Stimulated activated CD4-positive, alpha-beta T cell treated with anti-CD3 and anti-CD28 coated beads, Interleukin-15, amount 100 ng/mL, for 1 hour (primary cell): ENCODE measurements at regions not wholly inside any gene's neighbourhood (a gene's known extent, or its start where the extent isn't known, plus 50 kb on each side); places are given as distances from the start of the nearest gene placed in this dataset.
"Not testable (repeated sequence)": the region's sequence is repeated elsewhere in the genome, so short reads cannot be mapped to it uniquely, and the experiment has no call there.

ENCODE experiments used
- DNase-seq, 2 donors: peaks; one replicate each; pipeline ENCODE4 v3.0.0-alpha.2; 2020; ENCODE audit warnings: low read depth in 1 of 2, low spot score in 1 of 2

DNA sequence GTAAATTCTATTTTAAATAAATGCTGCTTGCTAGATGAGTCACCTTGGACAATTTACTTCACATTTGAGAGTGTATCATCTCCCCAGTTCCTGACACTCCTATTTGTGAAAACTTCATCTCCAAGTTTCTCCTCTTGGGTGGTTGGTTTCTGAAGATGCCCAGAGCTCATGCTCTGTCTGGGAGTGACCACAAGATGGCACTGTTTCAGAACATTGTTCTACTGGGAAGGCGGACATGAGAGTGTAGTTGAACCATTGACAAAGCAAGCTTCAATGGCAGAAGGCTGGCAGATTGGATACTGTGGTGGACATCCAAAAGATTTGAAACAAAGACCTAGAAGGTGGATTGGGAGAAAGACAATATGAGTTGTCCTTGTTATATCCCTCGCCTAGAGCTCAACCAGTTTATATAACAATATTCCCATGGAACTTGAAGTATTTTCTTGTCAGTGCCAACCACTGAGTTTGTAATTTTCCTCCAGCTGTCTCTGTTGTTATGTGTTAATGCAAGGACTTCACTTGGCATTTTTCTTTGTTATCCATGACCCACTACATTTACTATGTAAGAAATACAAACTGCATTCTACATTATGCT, 234.3 kb upstream of the ANKH start:
- DNase-seq: no peak

DNA sequence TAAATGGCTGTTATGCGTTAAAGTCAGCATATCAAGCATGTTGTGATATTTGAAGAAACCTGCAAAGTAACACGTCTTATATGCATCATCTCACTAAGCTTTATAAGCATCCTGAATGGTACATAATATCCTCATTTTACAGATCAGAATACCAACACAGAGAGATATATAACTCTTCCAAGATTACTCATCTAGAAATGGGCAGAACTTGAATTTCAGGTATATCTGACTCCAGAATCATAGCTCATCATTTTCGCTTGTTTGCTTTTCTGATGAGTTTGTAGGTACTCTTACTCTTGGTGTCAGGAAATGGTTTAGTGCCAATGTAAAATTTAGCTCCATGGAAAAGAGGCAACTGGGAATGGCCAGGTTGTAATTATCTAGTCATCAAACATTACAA, 232.3 kb upstream of the ANKH start:
- DNase-seq: no peak

DNA sequence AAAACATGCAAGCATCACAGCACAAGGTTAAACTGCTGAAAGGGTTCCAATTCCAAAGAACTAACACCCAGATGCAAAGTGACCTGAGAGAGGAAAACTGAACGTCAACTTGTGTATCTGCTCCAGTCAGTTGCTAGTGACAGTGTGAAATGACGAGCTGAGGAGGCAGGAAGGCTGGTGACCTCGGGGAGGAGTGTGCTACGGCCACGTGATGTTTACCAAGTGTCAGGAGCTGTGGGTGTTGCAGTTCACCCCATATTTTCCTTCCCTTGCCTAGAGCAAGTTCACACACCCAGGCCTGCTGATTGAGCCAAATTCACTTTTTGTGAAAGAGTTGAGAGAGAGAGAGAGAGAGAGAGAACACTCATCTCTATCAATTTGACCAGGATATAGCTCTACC, 231.6 kb upstream of the ANKH start:
- no peak for DNase-seq

DNA sequence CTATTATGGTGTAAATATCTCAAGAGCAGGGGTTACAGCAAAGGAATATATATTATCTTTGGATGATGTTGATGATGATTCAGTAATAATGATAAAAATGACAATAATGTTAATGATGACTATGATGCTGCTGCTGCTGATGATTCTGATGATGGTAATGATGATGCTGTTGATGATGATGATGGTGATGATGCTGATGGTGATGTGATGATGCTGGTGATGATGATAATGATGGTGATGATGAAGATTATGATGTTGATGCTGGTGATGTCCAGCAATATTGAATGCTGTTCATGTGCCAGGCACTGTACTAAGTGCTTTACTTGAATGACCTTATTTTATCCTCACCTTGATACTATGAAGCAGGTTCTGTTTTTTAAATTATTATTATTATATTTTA, 226.0 kb upstream of the ANKH start:
- DNase-seq: no peak

DNA sequence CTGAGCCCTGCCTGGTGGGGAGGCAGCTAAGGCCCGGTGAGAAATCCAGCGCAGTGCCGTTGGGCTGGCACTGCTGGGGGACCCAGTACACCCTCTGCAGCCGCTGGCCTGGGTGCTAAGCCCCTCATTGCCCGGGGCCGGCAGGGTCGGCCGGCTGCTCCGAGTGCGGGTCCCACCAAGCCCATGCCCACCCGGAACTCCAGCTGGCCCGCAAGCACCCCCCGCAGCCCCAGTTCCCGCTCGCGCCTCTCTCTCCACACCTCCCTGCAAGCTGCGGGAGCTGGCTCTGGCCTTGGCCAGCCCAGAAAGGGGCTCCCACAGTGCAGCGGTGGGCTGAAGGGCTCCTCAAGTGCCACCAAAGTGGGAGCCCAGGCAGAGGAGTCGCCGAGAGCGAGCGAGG, 225.1 kb upstream of the ANKH start:
- DNase-seq: not testable (repeated sequence)

DNA sequence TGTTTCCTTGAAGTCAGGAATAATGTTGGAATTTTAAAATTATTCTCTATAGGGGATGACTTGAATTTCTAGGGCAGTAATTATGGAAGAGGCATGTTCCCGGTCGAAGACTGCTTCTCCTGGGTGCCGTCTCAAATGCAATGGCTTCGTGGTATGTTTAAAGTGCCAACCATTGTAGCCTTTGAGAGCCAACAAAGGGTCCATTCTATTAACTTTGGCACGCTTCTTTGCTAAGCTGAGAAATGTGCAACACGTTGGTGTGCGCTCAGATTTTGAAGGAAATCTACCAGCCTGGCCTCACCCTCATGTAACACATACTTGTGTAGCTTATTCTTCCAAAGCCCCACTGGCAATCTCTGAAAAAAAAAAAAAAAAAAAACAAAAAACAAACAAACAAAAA, 221.2 kb upstream of the ANKH start:
- no peak for DNase-seq

DNA sequence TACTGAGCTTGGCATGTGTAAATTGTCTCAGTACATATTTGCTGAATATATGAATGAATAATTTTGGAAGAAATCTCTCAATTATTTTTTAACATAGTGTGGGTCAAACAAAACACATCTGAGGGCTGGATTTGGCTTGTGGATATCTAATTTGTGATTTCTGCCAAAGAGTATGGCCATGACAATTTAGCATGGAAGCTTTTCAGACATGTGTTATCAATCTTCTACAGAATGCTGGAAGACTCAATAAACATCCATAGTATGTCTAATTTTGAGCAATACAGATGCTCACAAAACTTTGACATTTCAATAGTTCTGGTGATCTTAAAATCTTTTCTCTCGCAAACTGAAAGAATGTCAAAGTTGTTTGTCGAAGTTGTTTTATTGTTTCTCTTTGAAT, 214.1 kb upstream of the ANKH start:
- DNase-seq: no peak

DNA sequence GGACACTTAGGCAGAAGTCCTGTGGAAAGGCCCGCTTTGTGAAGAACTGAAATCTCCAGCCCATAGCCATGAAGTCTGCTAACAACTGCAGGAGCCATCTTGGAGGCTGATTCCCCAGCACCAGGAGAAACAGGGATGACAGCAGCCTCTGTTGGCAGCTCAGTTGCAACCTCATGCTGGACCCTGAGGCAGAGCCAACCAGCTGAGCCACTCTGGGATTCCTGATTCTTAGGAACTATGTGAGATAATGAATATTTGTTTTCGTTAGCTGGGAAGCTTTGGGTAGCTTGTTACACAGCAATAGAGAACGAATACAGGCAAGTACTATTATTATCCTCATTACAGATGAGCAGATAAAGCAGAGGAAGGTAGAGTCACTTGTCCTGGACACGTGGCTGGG, 210.5 kb upstream of the ANKH start:
- DNase-seq: no peak

DNA sequence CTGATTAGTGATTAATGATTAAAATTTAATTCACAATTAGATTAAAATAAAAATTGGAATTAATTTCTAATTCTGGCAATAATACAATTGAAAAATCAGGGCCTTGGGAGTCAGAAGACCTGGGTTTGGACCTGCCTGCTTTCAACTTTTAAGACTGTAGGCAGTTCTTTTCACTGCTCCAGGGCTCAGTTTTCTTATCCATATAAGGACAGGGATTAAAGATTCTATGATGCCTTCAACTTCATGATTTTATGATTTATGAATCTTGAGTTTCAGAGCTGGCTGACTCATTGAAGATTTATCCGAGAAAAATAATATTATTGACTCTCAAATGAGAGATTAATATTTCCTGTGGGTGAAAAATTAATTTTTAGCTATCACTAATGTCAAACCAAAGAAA, 208.6 kb upstream of the ANKH start:
- DNase-seq: no peak

DNA sequence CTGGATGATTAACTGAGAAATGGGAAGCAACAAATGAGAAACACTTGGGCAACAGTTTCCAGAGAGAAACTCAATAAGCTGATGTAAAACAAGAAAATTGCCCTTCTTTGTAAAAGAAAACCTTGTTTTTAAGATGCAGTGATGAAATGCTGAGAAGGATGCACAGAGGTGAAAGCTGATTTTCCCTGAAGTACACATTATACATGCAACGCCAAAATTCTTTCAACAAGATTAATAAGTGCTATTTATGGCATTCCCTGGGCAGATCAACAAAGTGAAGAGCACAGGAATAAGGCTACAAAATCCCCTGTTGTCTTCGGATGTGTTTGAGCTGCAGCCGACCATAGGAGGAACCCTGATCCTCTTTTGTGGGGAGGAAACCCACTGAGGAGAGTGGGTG, 208.0 kb upstream of the ANKH start:
- DNase-seq: no peak

DNA sequence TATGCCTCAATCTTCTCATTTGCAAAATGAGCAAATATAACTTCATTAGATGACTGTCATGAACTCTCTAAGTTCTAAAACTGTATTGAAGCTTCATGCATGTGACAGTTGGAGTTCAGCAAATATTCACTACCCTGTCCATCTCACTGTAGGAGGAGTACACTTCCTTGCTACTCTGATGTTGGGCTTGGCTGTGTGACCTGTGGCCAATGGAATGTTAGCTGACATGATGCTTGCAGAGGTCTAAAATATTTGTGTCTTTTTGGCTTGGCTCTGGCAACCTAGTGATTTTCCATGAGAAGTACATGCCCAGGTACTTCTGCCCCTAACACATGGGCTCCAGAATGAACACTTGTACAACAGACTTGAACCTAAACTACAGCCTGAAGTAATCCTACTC, 203.1 kb upstream of the ANKH start:
- no peak for DNase-seq

DNA sequence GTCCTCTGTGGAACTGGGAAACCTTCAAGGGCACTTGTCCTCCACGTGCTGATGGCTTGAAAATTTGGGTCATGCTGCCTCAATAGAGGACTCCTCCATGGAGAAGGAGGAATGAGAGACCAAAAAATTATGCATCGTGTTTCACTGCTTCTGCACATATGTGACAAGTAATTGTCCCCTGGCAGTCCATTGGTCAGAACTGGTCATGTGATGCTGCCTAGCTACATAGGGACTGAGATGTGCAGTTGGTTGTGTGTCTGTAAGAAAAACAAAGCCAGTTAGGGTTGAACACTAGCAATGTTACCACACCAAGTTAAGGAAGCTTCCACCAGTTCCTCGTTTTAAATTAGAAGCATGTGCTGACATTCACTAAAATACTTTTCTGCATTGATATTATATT, 201.9 kb upstream of the ANKH start:
- no peak for DNase-seq

DNA sequence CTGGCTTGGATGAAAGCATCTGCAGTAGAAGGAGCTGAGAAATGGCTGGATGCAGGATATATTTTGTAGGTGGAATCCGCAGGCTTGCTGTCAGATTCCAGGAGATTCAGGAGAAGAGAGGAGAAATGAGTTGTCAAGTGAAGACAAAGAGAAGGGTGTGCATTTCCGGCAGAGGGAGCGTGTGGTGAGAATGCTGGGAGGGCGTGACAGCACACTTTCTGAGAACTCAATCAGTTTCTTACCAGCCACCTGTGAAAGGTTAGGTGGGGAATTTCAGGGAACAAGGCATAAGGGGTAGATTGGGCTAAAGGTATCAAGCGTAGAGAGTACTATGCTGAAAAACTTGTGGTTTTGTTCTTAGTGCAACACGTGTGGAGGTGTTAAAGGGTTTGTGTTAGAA, 199.3 kb upstream of the ANKH start:
- DNase-seq: no peak

DNA sequence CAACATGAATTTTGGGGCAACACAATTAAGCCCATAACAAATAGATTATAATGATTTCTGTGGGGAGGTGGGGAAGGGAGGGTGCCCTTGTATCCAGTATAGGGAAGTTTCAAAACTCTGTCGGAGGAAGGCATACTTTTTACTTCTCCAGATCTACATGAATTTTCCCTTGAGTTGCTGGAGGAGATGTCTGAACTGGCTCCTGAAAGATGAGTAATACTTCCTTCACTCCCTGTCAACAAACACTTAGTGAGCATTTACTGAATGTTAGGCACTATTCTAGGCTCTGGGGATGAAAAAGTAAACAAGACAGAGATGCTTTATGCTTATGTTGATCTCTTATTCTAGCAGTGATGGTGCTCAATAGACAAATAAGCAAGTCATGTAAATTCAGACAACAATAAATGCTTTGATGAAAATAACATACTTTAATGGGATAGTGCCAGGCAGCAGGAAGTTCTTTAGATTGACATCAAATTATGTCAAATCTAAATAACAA, 197.9 kb upstream of the ANKH start:
- DNase-seq: no peak

DNA sequence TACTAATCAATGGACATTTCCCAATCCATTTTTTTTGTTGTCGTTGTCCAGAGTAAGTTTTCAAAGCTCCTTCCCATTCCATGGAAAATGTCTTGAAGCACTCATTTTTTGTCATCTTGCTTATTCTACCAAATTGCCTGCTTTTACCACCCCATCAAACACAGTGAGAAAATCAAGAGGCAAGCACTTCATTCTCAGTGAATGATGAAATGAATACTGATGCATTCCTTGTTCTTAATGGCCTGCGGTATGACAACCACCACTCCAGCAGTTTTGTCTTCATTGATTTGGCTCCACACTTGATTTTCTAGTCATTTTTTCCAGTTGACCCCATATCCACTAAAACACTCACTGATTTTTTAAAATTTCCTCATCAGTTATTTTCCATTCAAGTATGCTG, 193.5 kb upstream of the ANKH start:
- no peak for DNase-seq

DNA sequence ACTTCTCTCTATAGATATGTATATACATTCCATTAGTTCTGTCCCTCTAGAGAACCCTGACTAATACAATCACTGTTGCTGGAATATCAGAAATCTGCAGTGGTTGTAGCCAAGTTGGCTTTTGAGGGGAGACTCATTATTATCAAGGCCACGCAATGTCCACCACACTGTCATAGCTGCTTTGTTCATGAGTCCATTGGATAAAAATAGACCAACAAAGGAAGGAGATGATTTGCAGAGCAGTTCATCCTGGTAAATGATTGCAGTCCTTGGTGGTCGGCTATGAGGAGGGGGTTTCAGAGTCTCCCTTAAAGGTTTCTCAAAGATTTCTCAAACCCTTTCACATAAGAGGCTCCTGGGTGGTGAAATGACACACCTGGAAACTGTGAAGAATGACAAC, 192.8 kb upstream of the ANKH start:
- DNase-seq: no peak

DNA sequence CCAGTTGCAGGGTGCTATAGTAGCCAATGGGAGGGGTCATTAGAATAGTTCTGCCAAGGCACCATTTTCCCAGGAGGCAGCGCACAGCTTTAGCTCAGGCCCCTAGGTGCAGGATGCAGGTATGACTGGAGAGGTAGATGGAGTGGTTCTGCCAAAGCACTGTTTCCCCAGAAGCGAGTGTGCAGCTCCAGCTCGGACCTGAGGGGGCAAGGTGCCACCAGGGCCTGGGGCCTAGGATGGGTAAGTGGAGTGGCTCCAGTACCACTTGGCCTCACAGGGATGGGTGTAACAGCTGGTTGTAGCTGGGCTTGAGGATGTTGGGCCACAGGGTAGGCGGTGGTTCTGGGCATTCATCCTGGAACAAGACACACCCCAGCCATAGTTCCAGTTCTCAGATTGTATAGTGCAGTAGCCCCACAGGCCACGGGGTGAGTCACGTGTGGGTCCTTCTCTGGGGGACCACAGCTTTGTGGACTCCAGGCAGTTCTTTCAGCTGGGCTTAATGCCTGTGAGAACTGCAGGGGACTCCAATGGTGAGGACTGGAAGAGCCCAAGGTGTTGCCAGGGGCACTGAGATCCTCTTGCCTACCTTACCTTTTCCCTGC, 185.5 kb upstream of the ANKH start:
- DNase-seq: no peak

DNA sequence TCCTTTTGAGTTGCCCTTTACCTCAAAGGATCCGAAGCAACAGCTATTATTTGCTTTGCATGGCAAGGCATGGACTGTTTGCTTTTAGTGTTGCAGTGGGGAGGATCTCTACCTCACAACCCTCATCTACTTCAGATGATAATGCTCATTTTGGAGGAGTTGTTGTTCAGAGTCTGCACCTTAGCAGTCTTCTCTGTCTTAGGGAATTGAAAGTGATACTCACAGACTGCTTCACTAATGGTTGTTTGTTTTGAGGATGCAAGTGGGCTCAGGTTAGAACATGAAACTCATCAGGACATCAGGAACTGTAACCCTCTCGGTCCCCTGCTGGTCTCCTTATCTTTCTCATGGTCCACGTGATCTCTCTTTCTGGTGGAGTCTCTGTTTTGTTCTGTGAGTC, 172.9 kb upstream of the ANKH start:
- DNase-seq: no peak

DNA sequence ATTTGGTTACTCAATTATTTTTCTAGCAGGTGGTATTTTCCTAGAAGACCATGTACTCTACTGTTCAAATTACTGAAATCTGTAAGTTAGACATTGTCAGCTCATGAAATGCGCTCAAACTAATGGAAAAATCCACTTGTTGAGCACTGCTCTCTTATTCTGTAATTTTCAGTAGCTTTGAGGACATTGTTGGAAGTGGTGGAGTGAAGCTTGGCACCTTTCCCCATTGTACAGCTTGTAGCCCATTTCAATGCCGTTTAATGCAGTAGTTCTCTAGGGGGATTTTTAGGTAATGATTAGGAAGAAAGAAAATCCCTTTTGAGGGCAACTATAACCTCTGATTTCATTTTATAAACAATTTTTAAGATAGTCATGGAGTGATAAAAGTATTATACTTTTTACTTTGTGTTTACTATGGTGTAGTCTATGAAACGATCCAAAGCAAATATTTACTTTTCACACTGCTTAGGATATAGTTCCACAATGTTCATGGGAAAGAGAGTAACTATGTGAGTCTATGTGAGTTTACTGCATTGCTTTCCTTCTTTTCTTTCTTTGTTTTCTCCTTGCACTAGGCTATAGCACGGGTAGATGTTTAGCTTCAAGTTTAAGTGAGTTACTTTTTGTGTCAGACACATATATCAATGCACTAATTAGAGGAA, 165.8 kb upstream of the ANKH start:
- DNase-seq: no peak

DNA sequence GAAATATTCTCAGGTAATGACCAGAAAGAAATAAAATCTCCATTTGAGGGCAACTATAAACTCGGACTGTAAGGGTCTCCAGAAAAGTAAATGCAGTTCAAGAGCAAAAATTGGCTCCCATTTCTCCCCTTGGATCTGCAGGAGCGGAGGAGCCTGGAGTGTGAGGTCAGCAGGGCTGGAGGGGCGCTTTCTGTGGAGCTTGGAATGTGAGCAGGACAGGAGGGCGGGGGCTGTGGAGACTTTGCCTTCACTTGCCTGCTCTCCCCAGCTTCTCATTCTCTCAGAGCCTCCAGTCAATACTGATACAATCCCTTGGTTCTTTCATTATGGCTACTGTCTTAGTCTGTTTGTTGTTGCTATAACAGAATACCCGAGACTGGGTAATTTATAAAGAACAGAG, 162.8 kb upstream of the ANKH start:
- no peak for DNase-seq

DNA sequence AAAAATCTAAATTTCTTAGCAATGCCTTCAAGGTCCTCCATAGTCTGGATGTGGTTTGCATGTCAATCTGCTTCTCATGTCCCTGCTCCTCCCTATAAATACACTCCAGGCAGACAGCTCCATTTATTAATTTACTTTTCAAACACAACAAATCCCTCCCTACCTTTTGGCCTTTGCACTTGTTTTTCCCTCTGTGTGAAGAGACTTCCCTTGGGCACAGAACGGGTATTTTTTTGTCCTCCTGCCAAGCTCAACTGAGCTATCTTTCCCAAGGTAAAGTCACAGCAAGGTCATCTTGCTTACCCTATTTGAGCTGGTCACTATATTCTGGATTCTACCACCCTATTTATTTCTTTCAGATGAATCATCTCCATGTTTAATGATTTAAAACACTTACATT, 159.6 kb upstream of the ANKH start:
- DNase-seq: no peak

DNA sequence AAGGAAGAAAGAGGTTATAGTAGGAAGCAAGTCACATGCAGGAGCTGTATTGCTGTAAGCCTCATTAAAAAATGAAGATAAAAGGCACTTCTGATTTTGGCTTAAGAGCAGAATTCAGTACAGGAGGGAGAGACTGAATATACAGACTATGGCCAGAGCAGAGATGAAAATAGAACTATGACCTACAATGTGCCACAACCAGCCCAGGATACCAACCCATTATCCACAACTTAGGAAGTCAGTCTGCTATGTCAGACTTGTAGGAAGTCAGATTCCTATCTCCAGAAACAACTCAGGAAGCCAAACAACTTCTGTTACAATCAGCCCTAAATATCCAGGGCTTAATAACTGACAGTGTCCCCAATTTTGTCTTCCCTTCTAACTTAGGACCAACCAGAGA, 156.2 kb upstream of the ANKH start:
- no peak for DNase-seq

DNA sequence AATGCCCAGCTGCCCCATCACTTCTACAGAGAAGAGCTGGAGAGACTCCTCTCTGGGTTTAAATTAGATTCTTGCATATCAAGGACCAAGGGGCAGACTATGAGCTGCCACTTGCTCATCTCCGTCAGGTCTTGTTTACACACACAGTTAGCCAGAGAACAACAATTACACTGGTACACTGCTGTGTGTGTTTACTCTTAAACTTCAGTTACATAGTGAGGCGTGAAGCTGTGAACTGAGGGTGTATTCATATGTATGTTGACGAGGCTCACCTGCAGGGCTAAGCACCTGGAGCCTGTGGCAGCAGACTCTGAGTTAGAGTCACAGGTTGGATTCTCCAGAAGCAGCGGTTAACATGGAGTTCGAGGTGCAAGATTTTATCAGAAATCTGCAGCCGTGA, 155.4 kb upstream of the ANKH start:
- no peak for DNase-seq
